ENCODE measurements at regions not wholly inside any gene's neighbourhood (a gene's known extent, or its start where the extent isn't known, plus 50 kb on each side); places are given as distances from the start of the nearest gene placed in this dataset.

DNA sequence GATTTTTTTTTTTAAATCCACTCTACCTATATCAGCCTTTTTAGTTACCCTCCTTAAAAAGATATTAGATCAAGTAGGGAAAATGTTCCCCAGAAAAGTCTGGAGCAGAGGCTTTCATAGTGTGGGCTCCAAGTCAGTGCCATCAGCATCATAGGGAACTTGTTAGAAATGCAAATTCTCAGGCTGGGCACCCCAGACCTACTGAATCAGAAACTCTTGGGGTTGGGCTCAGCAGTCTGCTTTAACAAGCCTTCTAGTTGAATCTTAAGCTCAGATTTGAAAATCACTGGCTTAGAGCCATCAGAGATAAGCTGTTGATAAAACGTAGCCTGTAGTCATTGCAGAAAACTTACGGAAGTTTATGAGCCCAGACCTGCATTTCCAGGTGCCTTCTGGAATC lies 140.1 kb downstream of the TMEM38B start (continued):
- TF ChIP-seq, protein P1, sequence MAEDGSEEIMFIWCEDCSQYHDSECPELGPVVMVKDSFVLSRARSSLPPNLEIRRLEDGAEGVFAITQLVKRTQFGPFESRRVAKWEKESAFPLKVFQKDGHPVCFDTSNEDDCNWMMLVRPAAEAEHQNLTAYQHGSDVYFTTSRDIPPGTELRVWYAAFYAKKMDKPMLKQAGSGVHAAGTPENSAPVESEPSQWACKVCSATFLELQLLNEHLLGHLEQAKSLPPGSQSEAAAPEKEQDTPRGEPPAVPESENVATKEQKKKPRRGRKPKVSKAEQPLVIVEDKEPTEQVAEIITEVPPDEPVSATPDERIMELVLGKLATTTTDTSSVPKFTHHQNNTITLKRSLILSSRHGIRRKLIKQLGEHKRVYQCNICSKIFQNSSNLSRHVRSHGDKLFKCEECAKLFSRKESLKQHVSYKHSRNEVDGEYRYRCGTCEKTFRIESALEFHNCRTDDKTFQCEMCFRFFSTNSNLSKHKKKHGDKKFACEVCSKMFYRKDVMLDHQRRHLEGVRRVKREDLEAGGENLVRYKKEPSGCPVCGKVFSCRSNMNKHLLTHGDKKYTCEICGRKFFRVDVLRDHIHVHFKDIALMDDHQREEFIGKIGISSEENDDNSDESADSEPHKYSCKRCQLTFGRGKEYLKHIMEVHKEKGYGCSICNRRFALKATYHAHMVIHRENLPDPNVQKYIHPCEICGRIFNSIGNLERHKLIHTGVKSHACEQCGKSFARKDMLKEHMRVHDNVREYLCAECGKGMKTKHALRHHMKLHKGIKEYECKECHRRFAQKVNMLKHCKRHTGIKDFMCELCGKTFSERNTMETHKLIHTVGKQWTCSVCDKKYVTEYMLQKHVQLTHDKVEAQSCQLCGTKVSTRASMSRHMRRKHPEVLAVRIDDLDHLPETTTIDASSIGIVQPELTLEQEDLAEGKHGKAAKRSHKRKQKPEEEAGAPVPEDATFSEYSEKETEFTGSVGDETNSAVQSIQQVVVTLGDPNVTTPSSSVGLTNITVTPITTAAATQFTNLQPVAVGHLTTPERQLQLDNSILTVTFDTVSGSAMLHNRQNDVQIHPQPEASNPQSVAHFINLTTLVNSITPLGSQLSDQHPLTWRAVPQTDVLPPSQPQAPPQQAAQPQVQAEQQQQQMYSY (CRISPR knock-in tag; IDR thresholded peaks at IDR 0.05): no peak
- TF ChIP-seq ZNF138 (CRISPR knock-in tag; conservative IDR thresholded peaks at IDR 0.05) (no peak), ZNF671 (CRISPR knock-in tag; IDR thresholded peaks at IDR 0.05) (no peak), ZNF232 (CRISPR knock-in tag; IDR thresholded peaks at IDR 0.05) (no peak), ZNF416 (CRISPR knock-in tag; IDR thresholded peaks at IDR 0.05) (no peak)
- TF ChIP-seq, protein P2, sequence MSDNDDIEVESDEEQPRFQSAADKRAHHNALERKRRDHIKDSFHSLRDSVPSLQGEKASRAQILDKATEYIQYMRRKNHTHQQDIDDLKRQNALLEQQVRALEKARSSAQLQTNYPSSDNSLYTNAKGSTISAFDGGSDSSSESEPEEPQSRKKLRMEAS (CRISPR knock-in tag; IDR thresholded peaks at IDR 0.05): no peak
- TF ChIP-seq, protein P3, sequence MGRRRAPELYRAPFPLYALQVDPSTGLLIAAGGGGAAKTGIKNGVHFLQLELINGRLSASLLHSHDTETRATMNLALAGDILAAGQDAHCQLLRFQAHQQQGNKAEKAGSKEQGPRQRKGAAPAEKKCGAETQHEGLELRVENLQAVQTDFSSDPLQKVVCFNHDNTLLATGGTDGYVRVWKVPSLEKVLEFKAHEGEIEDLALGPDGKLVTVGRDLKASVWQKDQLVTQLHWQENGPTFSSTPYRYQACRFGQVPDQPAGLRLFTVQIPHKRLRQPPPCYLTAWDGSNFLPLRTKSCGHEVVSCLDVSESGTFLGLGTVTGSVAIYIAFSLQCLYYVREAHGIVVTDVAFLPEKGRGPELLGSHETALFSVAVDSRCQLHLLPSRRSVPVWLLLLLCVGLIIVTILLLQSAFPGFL (CRISPR knock-in tag; IDR thresholded peaks at IDR 0.05; ENCODE audit: borderline replicate concordance): no peak
- TF ChIP-seq, protein P4, sequence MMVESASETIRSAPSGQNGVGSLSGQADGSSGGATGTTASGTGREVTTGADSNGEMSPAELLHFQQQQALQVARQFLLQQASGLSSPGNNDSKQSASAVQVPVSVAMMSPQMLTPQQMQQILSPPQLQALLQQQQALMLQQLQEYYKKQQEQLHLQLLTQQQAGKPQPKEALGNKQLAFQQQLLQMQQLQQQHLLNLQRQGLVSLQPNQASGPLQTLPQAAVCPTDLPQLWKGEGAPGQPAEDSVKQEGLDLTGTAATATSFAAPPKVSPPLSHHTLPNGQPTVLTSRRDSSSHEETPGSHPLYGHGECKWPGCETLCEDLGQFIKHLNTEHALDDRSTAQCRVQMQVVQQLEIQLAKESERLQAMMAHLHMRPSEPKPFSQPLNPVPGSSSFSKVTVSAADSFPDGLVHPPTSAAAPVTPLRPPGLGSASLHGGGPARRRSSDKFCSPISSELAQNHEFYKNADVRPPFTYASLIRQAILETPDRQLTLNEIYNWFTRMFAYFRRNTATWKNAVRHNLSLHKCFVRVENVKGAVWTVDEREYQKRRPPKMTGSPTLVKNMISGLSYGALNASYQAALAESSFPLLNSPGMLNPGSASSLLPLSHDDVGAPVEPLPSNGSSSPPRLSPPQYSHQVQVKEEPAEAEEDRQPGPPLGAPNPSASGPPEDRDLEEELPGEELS (CRISPR knock-in tag; IDR thresholded peaks at IDR 0.05): no peak

DNA sequence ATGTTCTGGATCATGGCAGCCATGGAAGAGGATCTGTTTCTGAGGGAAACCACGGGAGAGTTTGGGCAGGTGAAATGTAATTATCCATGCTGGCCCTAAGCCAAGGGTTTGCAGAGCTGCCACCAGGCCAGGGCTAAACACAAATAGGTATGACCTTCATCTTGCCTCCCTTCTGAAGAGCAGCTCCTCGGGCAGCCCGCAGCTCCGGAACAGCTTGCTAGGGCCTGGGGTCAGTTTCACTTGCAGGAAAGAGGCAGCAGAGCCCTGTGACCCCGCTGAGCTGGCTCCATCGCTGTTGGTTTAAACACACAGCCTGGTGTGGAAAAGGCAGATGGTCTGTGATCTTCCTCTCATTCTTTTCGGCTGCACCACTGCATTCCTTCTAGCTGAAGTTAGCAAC lies 141.4 kb downstream of the TMEM38B start:
- Mint-ChIP-seq H3K27ac (no peak overlapping the region), H3K4me3 (no peak overlapping the region), H3K36me3 (no peaks in the 10 kb centered on the region), H3K4me1 (peaks cover 29% of the 10 kb centered on the region), H3K9me3 (no peaks in the 10 kb centered on the region), H3K27me3 (ENCODE audit: low read depth) (no peaks in the 10 kb centered on the region)
- CTCF ChIA-PET: interaction anchor here (0.6 to 2.9 kb wide), 2 partner anchors 46 to 51 kb away, joined by 3 to 16 read pairs; no protein-coding TSS in a partner anchor
- peak; percentile 57 for ATAC-seq
- peak; percentile 18 for DNase-seq (ENCODE audit: low spot score)
- POLR2A ChIA-PET: interaction anchor here (0.6 kb wide), 1 partner anchor 1211 kb away, joined by 5 read pairs; no protein-coding TSS in a partner anchor
- TF ChIP-seq, protein P5, sequence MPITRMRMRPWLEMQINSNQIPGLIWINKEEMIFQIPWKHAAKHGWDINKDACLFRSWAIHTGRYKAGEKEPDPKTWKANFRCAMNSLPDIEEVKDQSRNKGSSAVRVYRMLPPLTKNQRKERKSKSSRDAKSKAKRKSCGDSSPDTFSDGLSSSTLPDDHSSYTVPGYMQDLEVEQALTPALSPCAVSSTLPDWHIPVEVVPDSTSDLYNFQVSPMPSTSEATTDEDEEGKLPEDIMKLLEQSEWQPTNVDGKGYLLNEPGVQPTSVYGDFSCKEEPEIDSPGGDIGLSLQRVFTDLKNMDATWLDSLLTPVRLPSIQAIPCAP (CRISPR knock-in tag; IDR thresholded peaks at IDR 0.05): no peak
- TF ChIP-seq, protein P6, sequence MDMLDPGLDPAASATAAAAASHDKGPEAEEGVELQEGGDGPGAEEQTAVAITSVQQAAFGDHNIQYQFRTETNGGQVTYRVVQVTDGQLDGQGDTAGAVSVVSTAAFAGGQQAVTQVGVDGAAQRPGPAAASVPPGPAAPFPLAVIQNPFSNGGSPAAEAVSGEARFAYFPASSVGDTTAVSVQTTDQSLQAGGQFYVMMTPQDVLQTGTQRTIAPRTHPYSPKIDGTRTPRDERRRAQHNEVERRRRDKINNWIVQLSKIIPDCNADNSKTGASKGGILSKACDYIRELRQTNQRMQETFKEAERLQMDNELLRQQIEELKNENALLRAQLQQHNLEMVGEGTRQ (CRISPR knock-in tag; IDR thresholded peaks at IDR 0.05): no peak
- TF ChIP-seq, protein P7, sequence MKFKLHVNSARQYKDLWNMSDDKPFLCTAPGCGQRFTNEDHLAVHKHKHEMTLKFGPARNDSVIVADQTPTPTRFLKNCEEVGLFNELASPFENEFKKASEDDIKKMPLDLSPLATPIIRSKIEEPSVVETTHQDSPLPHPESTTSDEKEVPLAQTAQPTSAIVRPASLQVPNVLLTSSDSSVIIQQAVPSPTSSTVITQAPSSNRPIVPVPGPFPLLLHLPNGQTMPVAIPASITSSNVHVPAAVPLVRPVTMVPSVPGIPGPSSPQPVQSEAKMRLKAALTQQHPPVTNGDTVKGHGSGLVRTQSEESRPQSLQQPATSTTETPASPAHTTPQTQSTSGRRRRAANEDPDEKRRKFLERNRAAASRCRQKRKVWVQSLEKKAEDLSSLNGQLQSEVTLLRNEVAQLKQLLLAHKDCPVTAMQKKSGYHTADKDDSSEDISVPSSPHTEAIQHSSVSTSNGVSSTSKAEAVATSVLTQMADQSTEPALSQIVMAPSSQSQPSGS (CRISPR knock-in tag; IDR thresholded peaks at IDR 0.05; ENCODE audit: borderline replicate concordance, low read depth): no peak
- TF ChIP-seq NFE2L1 (CRISPR knock-in tag; IDR thresholded peaks at IDR 0.05) (no peak), TEAD4 (CRISPR knock-in tag; IDR thresholded peaks at IDR 0.05) (no peak), ELF4 (CRISPR knock-in tag; IDR thresholded peaks at IDR 0.05; ENCODE audit: low read depth) (no peak), OVOL2 (CRISPR knock-in tag; IDR thresholded peaks at IDR 0.05; ENCODE audit: borderline replicate concordance) (no peak), ZNF263 (CRISPR knock-in tag; IDR thresholded peaks at IDR 0.05; ENCODE audit: low read depth) (no peak), FOXJ3 (CRISPR knock-in tag; IDR thresholded peaks at IDR 0.05; ENCODE audit: borderline replicate concordance) (no peak), NR1H2 (CRISPR knock-in tag; IDR thresholded peaks at IDR 0.05) (no peak)
- TF ChIP-seq, protein P8, sequence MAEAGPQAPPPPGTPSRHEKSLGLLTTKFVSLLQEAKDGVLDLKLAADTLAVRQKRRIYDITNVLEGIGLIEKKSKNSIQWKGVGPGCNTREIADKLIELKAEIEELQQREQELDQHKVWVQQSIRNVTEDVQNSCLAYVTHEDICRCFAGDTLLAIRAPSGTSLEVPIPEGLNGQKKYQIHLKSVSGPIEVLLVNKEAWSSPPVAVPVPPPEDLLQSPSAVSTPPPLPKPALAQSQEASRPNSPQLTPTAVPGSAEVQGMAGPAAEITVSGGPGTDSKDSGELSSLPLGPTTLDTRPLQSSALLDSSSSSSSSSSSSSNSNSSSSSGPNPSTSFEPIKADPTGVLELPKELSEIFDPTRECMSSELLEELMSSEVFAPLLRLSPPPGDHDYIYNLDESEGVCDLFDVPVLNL (CRISPR knock-in tag; IDR thresholded peaks at IDR 0.05; ENCODE audit: borderline replicate concordance, low read depth): no peak
- TF ChIP-seq, protein P2 (CRISPR knock-in tag; IDR thresholded peaks at IDR 0.05): no peak
- TF ChIP-seq, protein P9, sequence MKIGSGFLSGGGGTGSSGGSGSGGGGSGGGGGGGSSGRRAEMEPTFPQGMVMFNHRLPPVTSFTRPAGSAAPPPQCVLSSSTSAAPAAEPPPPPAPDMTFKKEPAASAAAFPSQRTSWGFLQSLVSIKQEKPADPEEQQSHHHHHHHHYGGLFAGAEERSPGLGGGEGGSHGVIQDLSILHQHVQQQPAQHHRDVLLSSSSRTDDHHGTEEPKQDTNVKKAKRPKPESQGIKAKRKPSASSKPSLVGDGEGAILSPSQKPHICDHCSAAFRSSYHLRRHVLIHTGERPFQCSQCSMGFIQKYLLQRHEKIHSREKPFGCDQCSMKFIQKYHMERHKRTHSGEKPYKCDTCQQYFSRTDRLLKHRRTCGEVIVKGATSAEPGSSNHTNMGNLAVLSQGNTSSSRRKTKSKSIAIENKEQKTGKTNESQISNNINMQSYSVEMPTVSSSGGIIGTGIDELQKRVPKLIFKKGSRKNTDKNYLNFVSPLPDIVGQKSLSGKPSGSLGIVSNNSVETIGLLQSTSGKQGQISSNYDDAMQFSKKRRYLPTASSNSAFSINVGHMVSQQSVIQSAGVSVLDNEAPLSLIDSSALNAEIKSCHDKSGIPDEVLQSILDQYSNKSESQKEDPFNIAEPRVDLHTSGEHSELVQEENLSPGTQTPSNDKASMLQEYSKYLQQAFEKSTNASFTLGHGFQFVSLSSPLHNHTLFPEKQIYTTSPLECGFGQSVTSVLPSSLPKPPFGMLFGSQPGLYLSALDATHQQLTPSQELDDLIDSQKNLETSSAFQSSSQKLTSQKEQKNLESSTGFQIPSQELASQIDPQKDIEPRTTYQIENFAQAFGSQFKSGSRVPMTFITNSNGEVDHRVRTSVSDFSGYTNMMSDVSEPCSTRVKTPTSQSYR (CRISPR knock-in tag; IDR thresholded peaks at IDR 0.05): no peak

Measured in WTC11 (cell line).